Stimulated activated CD4-positive, alpha-beta T cell treated with anti-CD3 and anti-CD28 coated beads, Interleukin-4, amount 100 ng/mL, for 48 hours (primary cell): ENCODE measurements at regions not wholly inside any gene's neighbourhood (a gene's known extent, or its start where the extent isn't known, plus 50 kb on each side); places are given as distances from the start of the nearest gene placed in this dataset.
"Not testable (repeated sequence)": the region's sequence is repeated elsewhere in the genome, so short reads cannot be mapped to it uniquely, and the experiment has no call there.

Experiments used
- DNase-seq, 2 donors: peaks; one replicate each; pipeline ENCODE4 v3.0.0-alpha.2; 2020; ENCODE audit warnings: low read depth in 2 of 2

- no peak for DNase-seq
Observed at GRCh38 chr2:199216253-199216652, 241.5 kb downstream of the SATB2 start.

GRCh38 chr2:199207011-199207410, 250.7 kb downstream of the SATB2 start:
- DNase-seq: no peak

- no peak for DNase-seq
Observed at GRCh38 chr2:199206536-199206935, 251.2 kb downstream of the SATB2 start.

GRCh38 chr2:199202964-199203363, 254.8 kb downstream of the SATB2 start:
- DNase-seq: no peak

GRCh38 chr2:199201539-199201938, 256.2 kb downstream of the SATB2 start:
- DNase-seq: no peak

GRCh38 chr2:199199797-199200196, 257.9 kb downstream of the SATB2 start:
- no peak for DNase-seq

- no peak for DNase-seq
Observed at GRCh38 chr2:199197448-199197847, 260.3 kb downstream of the SATB2 start.

- DNase-seq: no peak
Observed at GRCh38 chr2:199196686-199197085, 261.1 kb downstream of the SATB2 start.

GRCh38 chr2:199195927-199196502, 261.7 kb downstream of the SATB2 start:
- no peak for DNase-seq

- no peak for DNase-seq
Observed at GRCh38 chr2:199191461-199191860, 266.3 kb downstream of the SATB2 start.

GRCh38 chr2:199189229-199189628, 268.5 kb downstream of the SATB2 start:
- DNase-seq: no peak

GRCh38 chr2:199186301-199186751, 271.4 kb downstream of the SATB2 start:
- DNase-seq: no peak

GRCh38 chr2:199185174-199185573, 272.6 kb downstream of the SATB2 start:
- not testable (repeated sequence) for DNase-seq

- DNase-seq: no peak
Observed at GRCh38 chr2:199163613-199164458, 293.9 kb downstream of the SATB2 start.

- DNase-seq: no peak
Observed at GRCh38 chr2:199160677-199161465, 296.9 kb downstream of the SATB2 start.

- DNase-seq: no peak
Observed at GRCh38 chr2:199160081-199160480, 297.7 kb downstream of the SATB2 start.

- DNase-seq: no peak
Observed at GRCh38 chr2:199148076-199148845, 309.5 kb downstream of the SATB2 start.

- DNase-seq: no peak
Observed at GRCh38 chr2:199147216-199147615, 310.5 kb downstream of the SATB2 start.

GRCh38 chr2:199144546-199144945, 313.2 kb downstream of the SATB2 start:
- no peak for DNase-seq

- no peak for DNase-seq
Observed at GRCh38 chr2:199144036-199144435, 313.7 kb downstream of the SATB2 start.

GRCh38 chr2:199136681-199137080, 321.1 kb downstream of the SATB2 start:
- no peak for DNase-seq

- DNase-seq: no peak
Observed at GRCh38 chr2:199136242-199136641, 321.5 kb downstream of the SATB2 start.
